ENCODE measurements at regions not wholly inside any gene's neighbourhood (a gene's known extent, or its start where the extent isn't known, plus 50 kb on each side); places are given as distances from the start of the nearest gene placed in this dataset.

GRCh38 chr13:93140912-93141311 lies 85.7 kb upstream of the GPC6 start:
- no peak for DNase-seq (ENCODE audit: low spot score)

GRCh38 chr13:93144031-93144430 lies 82.6 kb upstream of the GPC6 start:
- no peak for DNase-seq (ENCODE audit: low spot score)

- no peak for DNase-seq (ENCODE audit: low spot score)
Measured at GRCh38 chr13:93145199-93145598, 81.4 kb upstream of the GPC6 start.

GRCh38 chr13:93146584-93147297 lies 79.9 kb upstream of the GPC6 start:
- no peak for DNase-seq (ENCODE audit: low spot score)

- no peak for DNase-seq (ENCODE audit: low spot score)
Measured at GRCh38 chr13:93147298-93147645, 79.3 kb upstream of the GPC6 start.

GRCh38 chr13:93147946-93148345 lies 78.7 kb upstream of the GPC6 start:
- no peak for DNase-seq (ENCODE audit: low spot score)

GRCh38 chr13:93151277-93151676 lies 75.3 kb upstream of the GPC6 start:
- DNase-seq (ENCODE audit: low spot score), result no peak

GRCh38 chr13:93158565-93158964 lies 68.0 kb upstream of the GPC6 start:
- DNase-seq (ENCODE audit: low spot score), result no peak

- peak; percentile 22 for DNase-seq (ENCODE audit: low spot score)
Measured at GRCh38 chr13:93169980-93170379, 56.6 kb upstream of the GPC6 start.

- DNase-seq (ENCODE audit: low spot score), result no peak
Measured at GRCh38 chr13:93172109-93172508, 54.5 kb upstream of the GPC6 start.

- no peak for DNase-seq (ENCODE audit: low spot score)
Measured at GRCh38 chr13:93173654-93174053, 53.0 kb upstream of the GPC6 start.

- DNase-seq (ENCODE audit: low spot score), result no peak
Measured at GRCh38 chr13:93174260-93174659, 52.3 kb upstream of the GPC6 start.

Measured in SW480 (cell line).